ENCODE measurements at regions not wholly inside any gene's neighbourhood (a gene's known extent, or its start where the extent isn't known, plus 50 kb on each side); places are given as distances from the start of the nearest gene placed in this dataset.

- TF ChIP-seq CTCF (IDR thresholded peaks at IDR 0.05; ENCODE audit: insufficient read depth, low read length, poor library complexity, severe bottlenecking) (no peak), EZH2phosphoT487 (conservative IDR thresholded peaks at IDR 0.05; ENCODE audit: low read length) (no peak)
These were observed 94.7 kb downstream of the YTHDF1 start for GRCh38 chr20:63121246-63121645.
